DLD1 (cell line): ENCODE measurements at regions not wholly inside any gene's neighbourhood (a gene's known extent, or its start where the extent isn't known, plus 50 kb on each side); places are given as distances from the start of the nearest gene placed in this dataset.
"Not testable (repeated sequence)": the region's sequence is repeated elsewhere in the genome, so short reads cannot be mapped to it uniquely, and the experiment has no call there.

Source experiments
- in situ Hi-C: cut with HindIII; loops from 2 replicates; pipeline ENCODE4 v1.10.0; 2017; ENCODE audit warnings: low sequenced_read_pairs

DNA sequence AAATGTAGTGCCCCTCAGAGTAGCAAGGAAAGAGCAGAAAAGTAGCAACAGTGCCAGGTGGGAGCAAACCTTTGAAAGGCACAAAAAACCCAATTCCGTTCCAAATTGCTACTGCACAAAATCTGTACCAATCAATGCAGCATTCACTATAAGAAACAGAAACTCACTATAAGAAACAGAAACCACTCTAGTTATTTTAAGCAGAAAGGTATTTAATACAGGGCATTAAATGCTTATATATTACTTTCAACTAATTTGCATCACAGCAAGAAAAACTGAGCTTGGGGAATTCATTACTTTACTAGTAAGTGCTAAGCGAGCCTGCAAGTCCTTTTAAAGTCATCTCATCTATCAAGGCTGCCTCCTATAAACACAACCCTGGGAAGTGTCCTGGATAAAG, 116.5 kb upstream of the OLIG3 start:
- in situ Hi-C loops = no loop called here

- in situ Hi-C loops = no loop called here
Observed at GRCh38 chr6:137623293-137623692, 129.1 kb upstream of the OLIG3 start.

DNA sequence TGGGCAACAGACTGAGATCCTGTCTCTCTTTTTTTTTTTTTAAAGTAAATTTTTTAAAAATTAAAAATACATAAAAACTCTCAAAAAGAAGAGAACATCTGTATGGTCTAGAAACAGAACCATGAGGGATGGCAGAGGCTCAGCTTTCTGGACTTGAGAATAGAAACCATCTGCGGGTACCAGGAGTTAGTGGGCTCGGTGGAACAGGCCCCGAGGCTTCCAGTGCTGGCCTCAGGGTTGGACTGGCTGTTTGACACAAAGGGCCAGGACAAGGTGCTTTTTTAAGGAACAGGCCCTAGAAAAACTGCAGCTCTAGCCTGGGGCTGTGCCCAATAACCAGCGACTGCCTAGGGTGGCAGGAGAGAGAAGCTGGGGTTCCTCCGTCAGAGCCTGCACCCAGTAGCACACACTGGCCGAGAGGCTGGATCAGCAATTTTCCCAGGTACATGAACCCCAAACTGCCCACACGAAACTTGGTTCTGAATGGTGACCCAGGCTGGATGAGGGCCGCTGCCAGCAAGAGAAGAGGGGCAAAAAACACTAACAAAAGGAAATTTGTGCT, 131.0 kb upstream of the OLIG3 start:
- in situ Hi-C loops = no loop called here

DNA sequence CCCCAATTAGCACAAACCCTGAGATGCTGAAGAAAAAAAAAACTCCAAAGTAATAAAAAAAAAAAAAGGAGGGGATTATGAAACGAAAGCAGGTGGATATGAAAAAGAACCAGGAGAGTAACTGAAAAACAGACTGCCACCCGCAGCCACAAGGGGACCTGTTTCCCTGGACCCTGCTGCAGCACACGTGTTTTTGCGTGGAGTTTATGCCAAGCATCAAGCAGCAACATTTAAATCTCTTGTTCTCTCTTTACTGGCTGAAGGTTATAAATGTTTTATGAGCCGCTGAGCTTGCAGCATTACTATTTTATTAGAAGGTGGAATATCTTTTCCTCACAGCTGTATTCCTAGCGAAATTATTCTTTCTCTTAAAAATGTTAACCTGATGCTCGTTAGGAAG, 131.6 kb upstream of the OLIG3 start:
- in situ Hi-C loops = no loop called here

- in situ Hi-C loops = no loop called here
Observed at GRCh38 chr6:137630666-137631065, 136.5 kb upstream of the OLIG3 start.

DNA sequence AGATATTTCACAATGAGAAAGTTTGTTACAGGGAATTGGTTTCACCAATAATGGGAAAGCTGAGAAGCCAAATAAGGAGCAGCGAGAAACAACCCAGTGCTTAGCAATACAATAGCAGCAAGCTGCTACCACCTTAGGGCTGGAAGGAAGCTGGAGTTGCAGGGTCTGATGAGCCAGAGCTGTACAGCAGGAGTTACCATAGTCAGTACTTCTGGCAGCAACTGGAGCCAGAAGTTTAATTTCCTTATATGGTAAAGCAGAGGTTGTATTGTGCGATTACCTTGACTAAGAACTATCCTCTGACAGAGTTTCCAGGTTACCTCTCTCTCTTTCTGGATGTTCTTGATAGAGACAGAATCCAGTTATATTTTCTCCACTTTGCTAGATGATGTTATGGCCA, 137.1 kb upstream of the OLIG3 start:
- in situ Hi-C loops = no loop called here

GRCh38 chr6:137634177-137634576, 140.0 kb upstream of the OLIG3 start:
- in situ Hi-C loops = not testable (repeated sequence)

DNA sequence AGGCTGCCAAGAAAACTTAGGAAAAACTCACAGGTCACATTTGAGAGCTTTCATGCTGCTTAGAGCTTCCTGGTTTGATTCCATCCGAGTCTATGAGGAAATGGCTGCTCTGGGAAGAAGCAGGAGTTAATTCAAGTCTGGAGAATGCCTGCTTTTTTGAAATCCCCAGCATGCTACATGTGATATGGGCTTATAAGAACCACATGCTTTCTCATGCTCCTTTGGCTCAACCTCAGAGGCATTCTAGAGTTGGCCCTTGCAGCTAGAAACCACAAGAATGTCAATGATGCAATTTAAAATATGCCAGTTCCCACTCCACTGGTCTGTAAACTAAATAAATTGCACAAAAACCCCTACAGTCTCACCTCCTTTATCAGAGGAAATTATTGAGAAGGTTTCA, 142.9 kb upstream of the OLIG3 start:
- in situ Hi-C loops = no loop called here

- in situ Hi-C loops = no loop called here
Observed at GRCh38 chr6:137638926-137639706, 144.9 kb upstream of the OLIG3 start.

DNA sequence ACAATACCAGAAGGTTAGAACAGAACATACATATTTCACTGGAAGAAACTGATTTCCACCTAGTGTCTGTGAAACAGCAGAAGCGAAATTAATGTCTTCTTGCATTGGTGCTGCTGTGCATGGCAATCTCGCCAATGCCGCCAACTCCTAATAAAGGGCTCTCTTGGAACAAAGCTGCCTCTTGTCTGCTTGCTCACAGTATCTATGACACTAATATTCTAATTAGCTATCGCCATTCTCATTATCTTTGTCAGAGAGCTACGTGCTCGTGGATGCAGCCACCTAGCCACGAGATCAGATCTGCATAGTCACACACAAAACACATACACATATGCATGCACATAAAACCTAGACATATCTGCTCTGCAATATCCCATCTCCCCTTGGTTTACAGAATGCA, 145.9 kb upstream of the OLIG3 start:
- in situ Hi-C loops = no loop called here

- in situ Hi-C loops = no loop called here
Observed at GRCh38 chr6:137641474-137642077, 147.4 kb upstream of the OLIG3 start.

DNA sequence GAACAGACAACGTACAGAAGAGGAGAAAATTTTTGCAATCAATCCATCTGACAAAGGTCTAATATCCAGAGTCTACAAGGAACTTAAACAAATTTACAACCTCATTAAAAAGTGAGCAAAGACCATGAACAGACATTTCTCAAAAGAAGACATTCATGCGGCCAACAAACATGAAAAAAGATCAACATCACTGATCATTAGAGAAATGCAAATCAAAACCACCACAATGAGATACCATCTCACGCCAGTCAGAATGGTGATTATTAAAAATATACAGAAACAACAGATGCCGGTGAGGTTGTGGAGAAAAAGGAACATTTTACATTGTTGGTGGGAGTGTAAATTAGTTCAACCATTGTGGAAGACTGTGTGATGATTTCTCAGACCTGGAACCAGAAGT, 149.0 kb upstream of the OLIG3 start:
- in situ Hi-C loops = not testable (repeated sequence)

DNA sequence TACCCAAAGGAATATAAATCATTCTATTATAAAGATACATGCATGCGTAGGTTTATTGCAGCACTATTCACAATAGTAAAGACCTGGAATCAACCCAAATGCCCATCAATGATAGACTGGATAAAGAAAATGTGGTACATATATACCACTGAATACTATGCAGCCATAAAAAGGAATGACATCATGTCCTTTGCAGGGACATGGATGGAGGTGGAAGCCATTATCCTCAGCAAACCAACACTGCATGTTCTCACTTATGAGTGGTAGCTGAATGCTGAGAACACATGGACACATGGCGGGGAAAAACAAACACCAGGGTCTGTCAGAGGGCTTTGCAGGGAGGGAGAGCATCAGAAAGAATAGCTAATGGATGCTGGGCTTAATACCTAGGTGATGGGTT, 149.4 kb upstream of the OLIG3 start:
- in situ Hi-C loops = not testable (repeated sequence)

GRCh38 chr6:137645850-137646249, 151.7 kb upstream of the OLIG3 start:
- in situ Hi-C loops = no loop called here

GRCh38 chr6:137646484-137646883, 152.3 kb upstream of the OLIG3 start:
- in situ Hi-C loops = no loop called here

DNA sequence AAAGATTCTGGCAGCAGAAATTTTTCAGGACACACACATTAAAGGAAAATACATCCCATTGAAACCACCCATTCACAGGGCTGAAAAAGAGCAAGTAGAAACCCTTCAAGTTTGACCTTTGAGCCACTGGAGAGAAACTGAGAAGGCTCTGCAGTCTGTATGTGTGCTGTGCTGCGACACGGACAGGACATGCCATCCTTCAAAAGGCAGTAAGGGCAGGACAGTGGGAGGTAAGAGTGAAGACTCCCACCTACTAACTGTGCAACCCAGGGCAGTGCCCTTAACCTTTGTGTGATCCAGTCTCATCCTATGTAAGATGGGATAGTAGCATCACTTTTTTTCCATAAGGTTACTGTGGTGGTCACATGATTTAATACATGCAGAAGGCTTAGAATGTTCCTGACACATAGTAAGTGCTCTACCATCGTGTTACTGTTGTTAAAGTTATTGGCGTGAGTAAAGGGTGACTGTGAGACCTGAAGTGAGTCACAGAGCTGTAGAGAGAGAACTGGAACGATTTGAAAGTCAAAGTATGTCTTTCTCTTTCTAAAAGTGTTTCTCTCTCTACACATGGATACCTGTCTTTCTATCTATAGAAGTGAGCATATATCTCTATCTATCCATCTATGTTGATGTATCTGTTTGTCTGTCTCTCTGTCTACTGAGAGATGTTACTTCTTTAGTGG, 153.7 kb upstream of the OLIG3 start:
- in situ Hi-C loops = no loop called here

GRCh38 chr6:137650720-137651119, 156.5 kb upstream of the OLIG3 start:
- in situ Hi-C loops = no loop called here

DNA sequence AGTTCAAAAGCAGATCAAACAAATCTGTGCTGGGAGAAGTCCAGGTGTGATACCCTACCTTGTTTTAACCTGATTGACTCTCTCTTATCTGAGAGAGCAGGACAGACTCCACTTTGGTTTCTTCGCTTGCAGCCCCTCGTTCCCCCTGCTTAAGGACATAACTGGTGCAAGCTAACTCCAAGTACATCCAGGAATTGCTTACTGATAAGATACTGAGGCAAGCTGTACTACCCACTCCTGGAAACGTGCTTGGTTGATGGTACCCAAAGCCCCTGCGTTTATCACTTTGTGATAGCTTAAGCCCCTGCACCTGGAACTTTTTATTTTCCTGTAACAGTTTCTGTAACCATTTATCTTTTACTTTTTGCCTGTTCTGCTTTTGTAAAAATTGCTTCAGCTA, 157.0 kb upstream of the OLIG3 start:
- in situ Hi-C loops = no loop called here

- in situ Hi-C loops = no loop called here
Observed at GRCh38 chr6:137651591-137652335, 157.6 kb upstream of the OLIG3 start.

DNA sequence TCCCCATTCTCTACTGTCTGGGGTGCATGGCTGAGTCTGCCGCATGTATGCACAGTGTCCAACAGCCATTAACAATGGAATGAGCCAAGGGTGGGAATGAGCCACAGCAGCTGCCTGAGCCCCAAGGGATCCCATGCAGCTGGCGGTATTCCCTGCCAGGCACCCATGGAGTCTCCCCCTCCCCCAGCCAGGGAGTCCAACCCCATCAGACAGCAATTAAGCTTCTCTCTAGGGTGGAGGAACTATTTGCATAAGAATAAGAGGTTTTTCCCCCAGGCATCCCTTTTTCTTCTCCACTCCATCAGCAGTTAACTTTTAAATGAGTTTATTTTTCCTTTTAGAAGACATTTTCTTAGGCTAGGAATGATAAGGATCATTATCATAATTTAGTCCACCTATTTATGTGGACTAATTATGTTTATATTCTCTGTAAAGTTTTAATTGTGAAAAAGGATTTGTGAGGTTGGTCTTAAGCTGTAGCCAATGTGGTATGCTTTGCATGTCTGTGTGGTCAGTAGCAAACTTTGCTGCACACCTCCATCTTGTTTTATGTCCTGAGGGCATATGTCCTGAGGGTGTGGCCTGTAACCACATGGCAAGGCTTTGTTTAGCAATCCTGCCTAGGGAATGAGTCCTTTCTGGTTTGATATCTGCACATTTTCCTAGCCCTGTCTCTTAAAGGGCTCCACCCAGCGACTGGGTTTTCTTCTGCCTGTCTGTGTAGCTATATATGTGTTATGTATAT, 158.9 kb upstream of the OLIG3 start:
- in situ Hi-C loops = no loop called here

DNA sequence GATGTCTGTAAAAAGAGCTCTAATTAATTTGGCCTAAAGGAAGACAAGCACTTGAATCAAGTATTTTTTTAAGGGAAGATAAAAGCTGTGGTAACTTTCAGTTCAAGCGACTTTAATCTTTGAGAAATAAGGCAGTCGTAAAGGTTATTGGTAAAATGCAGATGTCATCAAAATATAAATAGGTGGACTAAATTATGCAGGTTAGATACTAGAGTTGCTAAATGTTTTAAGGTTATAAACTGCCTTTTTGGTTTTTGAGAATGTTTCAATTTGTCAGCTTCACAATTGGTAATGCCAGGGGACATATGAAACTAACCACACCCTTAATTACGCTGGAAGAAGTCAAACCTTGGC, 159.5 kb upstream of the OLIG3 start:
- in situ Hi-C loops = no loop called here
